ENCODE measurements at regions not wholly inside any gene's neighbourhood (a gene's known extent, or its start where the extent isn't known, plus 50 kb on each side); places are given as distances from the start of the nearest gene placed in this dataset.
"Not testable (repeated sequence)": the region's sequence is repeated elsewhere in the genome, so short reads cannot be mapped to it uniquely, and the experiment has no call there.

DNA sequence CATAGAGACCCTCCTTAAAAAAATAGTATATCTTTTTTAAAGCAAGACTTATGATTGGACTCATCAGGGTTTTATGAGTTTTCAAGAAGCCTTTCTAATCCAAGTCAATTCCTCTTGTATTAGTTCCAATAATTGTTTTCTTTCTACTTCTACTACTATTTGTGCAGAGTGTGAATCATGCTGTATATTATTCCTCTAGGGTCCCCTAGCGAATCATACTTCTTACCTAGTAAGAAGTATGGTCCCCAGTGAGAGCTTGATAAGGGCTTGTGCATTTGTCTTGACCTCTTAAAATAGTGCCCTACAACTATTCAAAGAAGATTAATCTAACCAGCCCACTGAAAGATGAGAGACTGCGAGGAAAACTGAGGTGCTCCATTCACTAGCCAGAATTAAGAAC lies 715.7 kb upstream of the ZP4 start:
- Histone ChIP-seq H3K79me2 (ENCODE audit: insufficient read depth, low read length) (no peaks in the 10 kb centered on the region), H3K36me3 (ENCODE audit: low read length) (no peaks in the 10 kb centered on the region), H3K27me3 (ENCODE audit: low read length) (no peaks in the 10 kb centered on the region), H3K9ac (ENCODE audit: low read length) (no peak overlapping the region), H3K9me2 (replicated peaks; ENCODE audit: insufficient read depth, low read length) (no peaks in the 10 kb centered on the region), H3K4me2 (ENCODE audit: low read depth, low read length, poor library complexity, severe bottlenecking) (no peak overlapping the region), H3K27ac (ENCODE audit: low read depth, low read length) (no peak overlapping the region), H3K4me3 (ENCODE audit: insufficient read depth, low read length, poor library complexity, severe bottlenecking) (no peak overlapping the region), H3K9me3 (ENCODE audit: insufficient read depth, low read length) (no peaks in the 10 kb centered on the region), H2AFZ (ENCODE audit: low read depth, low read length, severe bottlenecking) (no peak overlapping the region), H4K20me1 (ENCODE audit: low read depth, low read length) (no peaks in the 10 kb centered on the region), H3F3A (ENCODE audit: insufficient read depth) (no peaks in the 10 kb centered on the region)
- no peak for TF ChIP-seq EZH2phosphoT487 (conservative IDR thresholded peaks at IDR 0.05; ENCODE audit: low read length)
- TF ChIP-seq, protein P1, sequence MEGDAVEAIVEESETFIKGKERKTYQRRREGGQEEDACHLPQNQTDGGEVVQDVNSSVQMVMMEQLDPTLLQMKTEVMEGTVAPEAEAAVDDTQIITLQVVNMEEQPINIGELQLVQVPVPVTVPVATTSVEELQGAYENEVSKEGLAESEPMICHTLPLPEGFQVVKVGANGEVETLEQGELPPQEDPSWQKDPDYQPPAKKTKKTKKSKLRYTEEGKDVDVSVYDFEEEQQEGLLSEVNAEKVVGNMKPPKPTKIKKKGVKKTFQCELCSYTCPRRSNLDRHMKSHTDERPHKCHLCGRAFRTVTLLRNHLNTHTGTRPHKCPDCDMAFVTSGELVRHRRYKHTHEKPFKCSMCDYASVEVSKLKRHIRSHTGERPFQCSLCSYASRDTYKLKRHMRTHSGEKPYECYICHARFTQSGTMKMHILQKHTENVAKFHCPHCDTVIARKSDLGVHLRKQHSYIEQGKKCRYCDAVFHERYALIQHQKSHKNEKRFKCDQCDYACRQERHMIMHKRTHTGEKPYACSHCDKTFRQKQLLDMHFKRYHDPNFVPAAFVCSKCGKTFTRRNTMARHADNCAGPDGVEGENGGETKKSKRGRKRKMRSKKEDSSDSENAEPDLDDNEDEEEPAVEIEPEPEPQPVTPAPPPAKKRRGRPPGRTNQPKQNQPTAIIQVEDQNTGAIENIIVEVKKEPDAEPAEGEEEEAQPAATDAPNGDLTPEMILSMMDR (IDR thresholded peaks at IDR 0.05; ENCODE audit: insufficient read depth, low read length, poor library complexity, severe bottlenecking): no peak

DNA sequence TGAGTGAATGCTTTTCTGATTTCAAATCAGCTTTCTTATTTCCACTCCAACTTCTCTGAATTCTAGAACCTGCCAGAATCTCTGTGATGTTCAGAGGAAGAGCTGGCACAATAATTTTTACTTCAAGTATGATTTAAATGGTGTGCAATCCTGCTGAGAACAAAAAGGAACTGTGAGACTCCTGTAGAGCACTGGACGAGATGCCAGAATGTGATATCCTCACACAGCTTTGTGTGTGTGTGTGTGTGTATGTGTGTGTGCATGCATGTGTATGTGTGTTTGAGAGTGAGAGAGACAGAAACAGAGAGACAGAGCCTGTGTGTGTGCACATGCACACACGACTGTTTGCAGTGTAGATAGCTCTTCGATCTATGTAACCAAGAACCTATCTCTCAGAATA lies 713.6 kb upstream of the ZP4 start:
- Histone ChIP-seq H3K4me3 (ENCODE audit: insufficient read depth, low read length, poor library complexity, severe bottlenecking) (no peak overlapping the region), H3K79me2 (ENCODE audit: insufficient read depth, low read length) (no peaks in the 10 kb centered on the region), H3K27ac (ENCODE audit: low read depth, low read length) (no peak overlapping the region), H3F3A (ENCODE audit: insufficient read depth) (no peaks in the 10 kb centered on the region), H3K9me2 (replicated peaks; ENCODE audit: insufficient read depth, low read length) (no peaks in the 10 kb centered on the region), H3K27me3 (ENCODE audit: low read length) (no peaks in the 10 kb centered on the region), H3K9ac (ENCODE audit: low read length) (no peak overlapping the region), H3K4me2 (ENCODE audit: low read depth, low read length, poor library complexity, severe bottlenecking) (no peak overlapping the region), H3K36me3 (ENCODE audit: low read length) (no peaks in the 10 kb centered on the region), H2AFZ (ENCODE audit: low read depth, low read length, severe bottlenecking) (no peak overlapping the region), H4K20me1 (ENCODE audit: low read depth, low read length) (no peaks in the 10 kb centered on the region), H3K9me3 (ENCODE audit: insufficient read depth, low read length) (no peaks in the 10 kb centered on the region)
- TF ChIP-seq, protein P1 (IDR thresholded peaks at IDR 0.05; ENCODE audit: insufficient read depth, low read length, poor library complexity, severe bottlenecking): no peak
- no peak for TF ChIP-seq EZH2phosphoT487 (conservative IDR thresholded peaks at IDR 0.05; ENCODE audit: low read length)

DNA sequence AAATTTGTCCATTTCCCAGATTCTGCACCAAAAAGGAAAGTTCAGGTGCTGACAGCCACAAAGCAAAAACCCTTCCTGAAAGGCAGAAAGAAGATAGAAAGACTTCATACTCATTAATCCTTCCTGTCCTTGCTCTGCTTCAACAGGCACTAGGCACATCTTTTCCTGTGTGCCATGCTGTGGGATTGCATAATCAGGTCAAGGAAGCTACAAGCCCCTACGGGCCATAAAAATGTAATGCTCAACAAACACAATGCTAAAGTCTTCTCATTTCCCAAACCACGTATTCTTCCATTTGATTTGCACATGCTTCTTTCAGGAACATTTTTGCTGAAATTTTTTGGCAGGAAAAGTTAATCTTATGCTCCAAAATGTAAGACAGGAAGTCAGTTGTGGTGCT lies 710.9 kb upstream of the ZP4 start:
- not testable (repeated sequence) for H2AFZ ChIP-seq (ENCODE audit: low read depth, low read length, severe bottlenecking); H3K36me3 ChIP-seq (ENCODE audit: low read length); H3K4me2 ChIP-seq (ENCODE audit: low read depth, low read length, poor library complexity, severe bottlenecking); H3K9me2 ChIP-seq (replicated peaks; ENCODE audit: insufficient read depth, low read length); H3F3A ChIP-seq (ENCODE audit: insufficient read depth); H4K20me1 ChIP-seq (ENCODE audit: low read depth, low read length); H3K4me3 ChIP-seq (ENCODE audit: insufficient read depth, low read length, poor library complexity, severe bottlenecking); H3K9ac ChIP-seq (ENCODE audit: low read length); H3K79me2 ChIP-seq (ENCODE audit: insufficient read depth, low read length); H3K27ac ChIP-seq (ENCODE audit: low read depth, low read length); H3K27me3 ChIP-seq (ENCODE audit: low read length); H3K9me3 ChIP-seq (ENCODE audit: insufficient read depth, low read length)

DNA sequence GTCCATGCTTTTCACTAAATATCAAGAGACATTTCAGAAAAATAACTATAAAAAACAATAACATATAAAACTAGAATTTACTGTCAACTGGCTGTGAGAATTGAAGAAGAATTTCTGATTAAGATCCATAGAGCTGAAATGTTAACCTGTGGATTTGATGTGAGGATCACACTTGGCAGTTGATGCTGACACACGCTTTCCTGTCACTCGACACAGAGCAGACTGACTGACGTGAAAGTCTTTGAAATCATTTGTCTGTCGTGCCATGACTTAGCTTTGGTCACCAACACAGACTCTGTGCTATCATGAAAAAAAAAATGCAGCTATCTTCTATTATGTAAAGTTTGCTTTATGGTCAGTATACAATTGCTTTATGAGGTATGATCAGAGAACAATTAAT lies 706.0 kb upstream of the ZP4 start:
- no peak overlapping the region for H3K4me3 ChIP-seq (ENCODE audit: insufficient read depth, low read length, poor library complexity, severe bottlenecking)
- no peaks in the 10 kb centered on the region for H3F3A ChIP-seq (ENCODE audit: insufficient read depth)
- H4K20me1 ChIP-seq (ENCODE audit: low read depth, low read length): no peaks in the 10 kb centered on the region
- no peaks in the 10 kb centered on the region for H3K9me3 ChIP-seq (ENCODE audit: insufficient read depth, low read length)
- H3K27ac ChIP-seq (ENCODE audit: low read depth, low read length): no peak overlapping the region
- no peak overlapping the region for H2AFZ ChIP-seq (ENCODE audit: low read depth, low read length, severe bottlenecking)
- H3K27me3 ChIP-seq (ENCODE audit: low read length): no peaks in the 10 kb centered on the region
- H3K4me2 ChIP-seq (ENCODE audit: low read depth, low read length, poor library complexity, severe bottlenecking): no peak overlapping the region
- no peak overlapping the region for H3K9ac ChIP-seq (ENCODE audit: low read length)
- no peaks in the 10 kb centered on the region for H3K36me3 ChIP-seq (ENCODE audit: low read length)
- H3K9me2 ChIP-seq (replicated peaks; ENCODE audit: insufficient read depth, low read length): no peaks in the 10 kb centered on the region
- TF ChIP-seq, protein P1 (IDR thresholded peaks at IDR 0.05; ENCODE audit: insufficient read depth, low read length, poor library complexity, severe bottlenecking): no peak
- no peaks in the 10 kb centered on the region for H3K79me2 ChIP-seq (ENCODE audit: insufficient read depth, low read length)
